GM21528 (cell line): ENCODE measurements at regions not wholly inside any gene's neighbourhood (a gene's known extent, or its start where the extent isn't known, plus 50 kb on each side); places are given as distances from the start of the nearest gene placed in this dataset.

Source experiments
- ATAC-seq: cut with Tn5 transposase; IDR thresholded peaks from one replicate; pipeline ENCODE4 v1.9.1; 2021; ENCODE audit warnings: mild to moderate bottlenecking, moderate library complexity; ENCODE audit not compliant: unreplicated experiment, low FRiP score

DNA sequence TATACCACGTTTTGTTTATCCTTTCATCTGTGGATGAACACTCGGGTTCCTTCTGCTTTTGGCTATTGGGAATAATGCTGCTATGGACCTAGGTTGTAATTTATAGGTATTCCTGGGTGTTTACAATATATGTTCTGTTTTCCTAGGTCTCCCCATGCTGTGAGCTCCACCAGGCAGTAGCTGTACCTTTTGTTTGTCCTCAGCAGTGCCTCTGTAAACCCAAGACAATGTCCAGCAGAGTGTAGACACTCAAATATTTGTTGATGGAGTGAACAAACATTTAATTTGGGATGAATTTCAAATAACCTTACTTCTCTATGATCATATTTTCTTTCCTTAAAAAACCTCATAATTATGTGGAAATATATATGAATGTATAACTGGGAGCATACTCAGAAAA is 259.5 kb upstream of the BOD1L1 start:
- no peak for ATAC-seq

DNA sequence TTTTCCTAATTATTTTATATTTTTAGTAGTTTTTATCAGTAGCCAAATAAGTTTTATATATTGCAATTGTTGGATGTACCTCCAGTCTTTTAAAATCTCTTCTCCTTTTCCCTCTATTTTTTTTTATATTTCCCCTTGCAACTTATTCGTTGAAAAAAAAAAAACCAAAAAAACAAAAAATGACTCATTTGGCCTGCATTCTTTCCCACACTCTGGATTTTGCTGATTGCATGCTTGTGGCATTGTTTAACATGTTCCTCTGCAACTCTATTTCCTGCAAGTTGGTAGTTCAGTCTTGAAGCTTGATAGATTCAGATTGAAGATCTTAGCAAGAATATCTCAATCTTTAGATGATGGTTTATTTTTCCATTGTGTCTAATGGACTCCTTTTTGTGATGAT is 260.6 kb upstream of the BOD1L1 start:
- no peak for ATAC-seq

DNA sequence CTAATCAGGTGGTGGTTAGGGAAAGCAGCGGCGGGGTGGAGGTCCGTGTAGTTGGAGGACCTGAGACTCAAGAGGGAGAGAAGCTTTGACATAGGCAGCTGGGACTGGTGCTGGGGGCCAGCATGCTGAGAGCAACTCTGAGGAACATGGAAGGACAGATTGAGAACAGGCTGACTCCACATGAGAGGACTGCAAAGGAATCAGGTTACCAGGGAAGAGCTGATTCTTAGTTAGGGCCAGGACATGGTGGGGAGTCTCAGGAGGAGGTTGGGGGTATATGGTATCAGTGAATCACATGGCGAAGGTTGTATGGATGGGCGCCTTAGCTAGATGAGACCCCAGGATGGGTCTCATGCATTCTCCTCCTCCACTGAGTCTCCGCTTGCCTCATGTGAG is 264.0 kb upstream of the BOD1L1 start:
- no peak for ATAC-seq

DNA sequence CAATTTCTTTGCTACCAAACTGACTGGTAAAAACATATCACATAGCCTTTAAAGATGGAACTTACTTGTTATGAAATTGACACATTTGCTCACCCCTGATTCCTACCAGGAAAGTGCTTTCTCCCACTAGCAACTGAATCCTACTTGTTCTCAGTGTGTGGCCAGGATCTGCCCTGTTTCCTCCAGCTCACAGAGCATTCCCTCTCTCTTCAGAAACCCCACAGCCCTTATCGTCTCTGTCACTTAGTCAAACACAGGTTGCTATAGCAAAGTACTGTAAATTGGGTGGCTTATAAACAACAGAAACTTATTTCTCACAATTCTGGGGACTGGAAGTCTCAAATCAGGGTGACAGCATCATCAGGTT is 265.2 kb upstream of the BOD1L1 start:
- ATAC-seq, result no peak

DNA sequence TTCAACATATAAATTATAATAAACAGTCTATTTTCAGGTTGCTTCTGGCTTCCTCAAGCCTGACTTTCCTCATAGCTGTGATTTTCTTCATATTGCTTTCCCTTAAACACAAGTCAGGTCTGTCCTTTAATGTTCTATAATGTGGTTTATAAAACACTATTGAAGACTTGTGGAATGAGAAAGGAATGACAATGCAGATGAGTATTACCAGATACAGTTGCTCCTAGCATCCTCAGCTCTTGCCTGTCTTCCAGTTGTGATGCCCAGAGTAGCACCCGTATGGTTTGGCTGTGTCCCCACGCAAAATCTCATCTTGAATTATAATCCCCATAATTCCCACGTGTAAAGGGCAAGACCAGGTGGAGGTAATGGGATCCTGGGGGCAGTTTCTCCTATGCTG is 265.7 kb upstream of the BOD1L1 start:
- no peak for ATAC-seq

DNA sequence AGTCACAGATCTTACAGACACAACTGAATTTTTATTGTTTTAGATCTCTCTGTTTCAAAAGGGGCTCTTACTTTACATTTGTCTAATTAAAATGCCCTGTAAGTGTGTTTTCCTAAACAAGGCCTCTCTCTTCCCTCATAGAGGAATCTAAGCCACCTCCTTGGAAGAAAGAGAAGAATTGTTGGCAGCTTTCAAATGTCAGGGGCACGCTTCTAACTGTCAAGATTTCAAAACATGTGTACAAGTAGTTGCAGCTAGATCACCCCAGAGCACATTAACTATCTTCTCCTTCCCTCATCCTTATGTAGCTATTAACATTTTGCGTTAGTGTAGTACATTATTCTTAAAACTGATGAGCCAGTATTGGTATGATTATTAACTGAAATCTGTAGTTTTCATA is 266.5 kb upstream of the BOD1L1 start:
- no peak for ATAC-seq

DNA sequence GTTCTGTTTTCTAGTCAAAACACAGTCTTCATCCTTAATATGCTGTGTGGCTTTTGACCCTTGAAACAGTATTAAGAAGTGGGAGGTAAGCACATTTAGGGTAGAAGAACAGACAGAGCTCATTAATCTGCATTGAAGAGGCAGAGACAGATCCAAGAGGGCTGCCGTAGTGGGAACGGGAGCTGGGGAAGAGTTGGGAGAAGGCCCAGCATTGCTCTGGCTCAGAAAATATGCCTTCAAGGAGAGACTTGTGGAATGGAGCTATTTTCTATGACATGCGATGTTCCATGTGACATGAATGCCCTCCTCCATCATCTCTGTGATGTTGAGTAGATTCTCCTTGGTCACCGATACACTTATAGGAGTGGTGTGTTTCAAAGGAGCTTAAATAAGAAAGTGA is 273.3 kb upstream of the BOD1L1 start:
- no peak for ATAC-seq

DNA sequence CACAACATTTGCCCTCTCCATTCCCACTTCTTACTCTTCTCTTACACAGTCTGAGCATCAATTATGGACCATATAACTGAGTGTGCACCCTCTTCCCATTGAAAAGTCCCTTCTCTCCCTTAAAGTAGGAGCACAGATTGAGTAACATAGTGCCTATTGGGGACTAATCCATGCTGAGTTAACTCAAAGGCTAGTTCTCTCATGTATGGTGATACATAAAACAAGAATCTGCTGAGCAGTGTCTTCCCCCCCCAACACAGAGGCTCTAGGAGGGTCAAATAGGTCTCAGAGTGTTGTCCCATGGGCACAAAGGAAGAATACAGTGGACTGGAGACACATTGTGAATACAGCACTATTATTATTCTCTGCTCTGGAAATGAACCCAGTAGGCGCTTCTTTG is 274.6 kb upstream of the BOD1L1 start:
- ATAC-seq, result no peak

DNA sequence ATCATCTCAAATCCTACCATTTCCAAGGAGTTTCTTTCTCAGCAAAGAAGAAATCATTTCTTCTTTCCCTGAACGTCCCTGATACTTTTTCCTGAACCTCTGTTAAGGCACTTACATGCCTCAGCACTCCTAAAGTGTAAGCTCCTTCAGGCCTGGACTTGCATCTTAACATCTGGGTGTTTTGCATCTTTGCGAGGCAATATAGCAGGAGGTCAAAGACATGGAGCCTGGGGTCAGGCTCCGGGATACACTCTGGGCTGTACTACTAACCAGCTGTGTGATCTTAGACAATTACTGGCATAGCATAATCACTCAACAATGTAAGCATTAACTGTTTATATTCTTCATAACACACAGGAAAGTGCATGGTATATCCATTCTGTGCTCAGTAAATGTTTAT is 275.5 kb upstream of the BOD1L1 start:
- no peak for ATAC-seq

DNA sequence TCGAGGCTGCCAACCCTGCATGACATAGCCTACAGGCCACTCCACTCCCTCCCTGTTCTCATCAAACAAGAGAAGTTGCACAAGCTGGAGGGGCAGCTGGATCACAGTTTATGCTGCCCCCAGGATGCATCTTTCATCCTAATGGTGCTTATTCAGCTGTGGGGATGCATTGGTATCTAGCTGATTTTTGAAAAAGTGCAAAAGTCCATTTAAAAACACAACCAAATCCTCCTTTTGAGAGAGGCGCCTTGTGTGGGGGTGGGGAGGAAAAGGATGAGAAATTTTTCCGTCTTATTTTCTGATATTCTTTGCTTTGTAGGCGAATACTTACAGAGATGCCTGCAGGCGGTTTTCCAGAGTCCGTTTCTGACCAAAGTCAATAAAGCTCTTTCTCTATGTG is 276.4 kb upstream of the BOD1L1 start:
- ATAC-seq, result no peak

DNA sequence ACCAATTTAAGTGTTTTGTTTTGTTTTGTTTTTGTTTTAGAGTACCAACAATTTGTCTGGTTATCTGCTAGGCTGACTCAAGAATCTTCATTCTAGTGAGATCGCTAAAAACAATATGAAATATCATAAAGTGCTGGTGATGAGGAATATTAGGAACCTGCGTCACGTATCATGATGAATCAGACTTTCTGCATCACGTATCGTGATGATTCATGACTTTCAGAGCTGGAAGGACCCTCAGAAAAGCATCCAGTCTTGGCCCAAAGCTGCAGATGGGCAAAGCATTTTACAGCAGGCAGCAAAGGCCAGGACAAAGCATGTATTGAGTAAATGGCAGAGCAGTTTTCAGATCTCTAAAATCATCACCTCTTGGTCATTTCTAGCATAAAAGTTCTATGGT is 278.0 kb upstream of the BOD1L1 start:
- no peak for ATAC-seq

DNA sequence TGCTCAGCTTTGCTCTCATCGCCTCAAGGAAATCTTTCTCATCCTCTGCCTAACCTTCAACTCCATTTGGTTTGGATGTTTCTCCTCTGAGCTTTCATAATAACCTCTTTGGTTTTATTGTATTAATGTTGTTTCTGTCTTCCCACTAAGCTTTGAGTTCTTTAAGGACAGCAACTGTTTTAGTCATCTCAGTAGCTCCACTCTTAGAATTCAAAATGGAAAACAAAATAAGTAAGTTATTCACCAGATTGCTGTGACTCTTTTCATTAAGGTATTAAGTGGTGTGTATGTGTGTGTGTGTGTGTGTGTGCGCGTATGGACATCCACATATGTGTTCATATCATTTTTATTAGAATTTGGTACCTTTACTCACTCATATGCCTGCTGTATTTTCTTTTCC is 279.2 kb upstream of the BOD1L1 start:
- ATAC-seq, result no peak

DNA sequence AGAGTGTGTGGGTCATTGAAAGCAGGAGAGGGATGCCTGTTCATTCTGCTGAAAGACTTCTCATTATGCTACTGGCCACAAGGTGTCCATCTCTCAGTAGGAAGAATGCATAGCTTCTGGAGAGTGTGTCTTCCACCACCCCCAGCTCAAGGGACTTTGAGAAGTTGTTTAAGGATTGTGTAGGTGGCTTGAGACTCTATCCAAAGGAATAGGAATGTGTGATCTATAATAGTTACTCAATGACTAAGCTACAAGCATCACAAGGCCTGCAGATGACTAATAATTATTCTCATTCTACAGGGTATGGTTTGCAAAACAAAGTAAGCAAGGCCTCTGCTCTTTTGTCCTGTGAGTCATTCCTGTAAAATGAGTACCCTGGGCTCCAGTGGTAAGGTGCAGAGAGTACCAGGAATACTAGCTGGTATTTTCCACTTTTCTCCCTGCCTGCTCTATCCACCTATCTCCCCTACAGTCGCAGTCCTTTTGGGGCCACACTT is 279.8 kb upstream of the BOD1L1 start:
- no peak for ATAC-seq

DNA sequence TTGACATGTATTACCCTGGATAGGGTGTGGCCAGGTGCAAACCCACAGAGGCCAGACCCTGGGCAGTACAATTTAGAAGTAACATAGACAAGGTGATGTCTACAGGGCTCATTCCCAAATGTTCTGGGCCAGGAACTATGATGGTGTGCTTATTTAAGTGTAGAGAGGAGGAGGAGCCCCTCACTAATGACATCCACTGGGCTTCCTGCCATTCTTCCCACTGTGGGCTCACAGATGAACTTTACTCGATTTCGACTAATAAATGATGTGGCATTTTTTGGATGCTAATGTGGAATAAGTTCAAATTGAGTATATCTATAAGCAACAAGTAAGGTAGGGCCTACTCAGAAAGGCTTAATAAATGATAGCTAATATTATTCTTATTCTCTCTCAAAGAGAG is 280.9 kb upstream of the BOD1L1 start:
- ATAC-seq, result no peak

DNA sequence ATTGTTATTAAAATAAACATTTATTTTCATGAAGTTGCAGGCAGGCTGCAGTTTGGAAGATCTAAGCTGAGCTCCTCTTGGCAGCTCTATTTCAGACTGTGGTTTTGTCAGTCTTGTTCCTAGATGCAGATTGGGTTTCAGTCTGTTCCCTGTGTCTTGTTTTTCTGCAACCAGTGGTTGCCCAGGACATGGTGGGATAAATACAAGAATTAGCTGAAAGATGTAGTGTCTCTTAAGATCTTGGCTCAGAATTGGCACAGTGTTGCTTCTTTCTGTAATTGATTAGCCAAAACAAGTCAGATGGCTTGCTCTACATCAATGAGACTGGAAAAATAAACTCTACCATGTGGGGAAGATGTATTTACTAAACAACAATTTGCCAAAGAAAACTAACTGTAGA is 283.0 kb upstream of the BOD1L1 start:
- no peak for ATAC-seq

DNA sequence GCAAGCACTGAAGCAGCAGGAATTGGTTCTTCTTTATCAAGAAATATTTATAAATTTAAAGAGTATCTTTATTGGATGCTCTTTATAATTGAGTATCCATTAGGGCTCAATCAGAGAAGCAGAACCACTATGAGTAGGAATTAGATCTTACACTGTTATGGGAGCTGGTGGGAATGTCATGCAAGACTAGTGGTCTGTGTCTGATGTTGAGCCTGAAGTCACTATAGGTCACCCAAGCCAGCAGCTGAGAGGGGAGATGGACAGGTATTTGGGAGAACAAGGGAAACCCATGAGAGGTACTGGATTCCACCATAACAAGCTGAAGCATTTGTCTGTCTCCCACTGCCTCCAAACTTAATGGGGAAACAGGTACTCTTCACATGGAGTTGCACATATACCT is 283.7 kb upstream of the BOD1L1 start:
- no peak for ATAC-seq

DNA sequence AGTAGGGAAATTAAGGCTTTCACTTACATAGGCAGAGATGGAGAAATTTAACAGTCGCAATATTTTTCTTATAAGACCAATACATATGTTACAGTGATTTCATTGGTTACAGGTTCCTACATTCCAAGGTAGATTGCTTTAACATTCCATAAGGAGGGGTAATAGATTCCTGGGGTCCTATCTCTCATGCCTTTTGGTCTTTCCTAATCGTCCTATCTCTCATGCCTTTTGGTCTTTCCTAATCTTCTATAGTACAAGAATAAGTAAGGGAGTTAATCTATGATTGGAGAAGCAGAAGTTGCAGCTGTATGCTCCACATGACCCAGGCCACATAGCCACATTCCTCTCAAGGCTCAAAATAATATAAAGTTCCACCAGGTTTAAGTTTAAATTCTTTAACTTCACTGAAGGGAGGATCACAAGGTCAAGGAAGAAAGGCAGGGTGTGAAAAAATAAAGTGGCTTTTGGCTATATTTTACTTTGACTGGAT is 285.0 kb upstream of the BOD1L1 start:
- ATAC-seq, result no peak

DNA sequence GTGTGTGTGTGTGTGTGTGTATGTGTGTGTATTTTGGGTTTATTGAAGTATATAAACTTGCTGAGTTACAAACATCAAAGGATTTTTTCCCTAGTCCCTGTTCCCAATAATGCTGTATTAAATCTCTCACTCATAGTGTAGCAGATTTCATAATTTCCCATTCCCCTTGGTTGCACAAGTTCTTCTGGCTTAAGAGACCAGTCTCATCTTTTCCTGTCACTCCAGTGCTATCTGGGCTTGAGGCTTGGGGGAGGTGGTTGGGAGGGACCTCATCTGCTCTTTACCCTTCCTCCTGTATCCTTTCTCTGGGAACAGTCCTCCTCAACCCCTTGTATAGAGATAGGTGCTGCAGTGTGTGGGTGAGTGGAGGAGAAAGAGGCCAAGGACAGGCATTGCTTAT is 285.4 kb upstream of the BOD1L1 start:
- no peak for ATAC-seq

DNA sequence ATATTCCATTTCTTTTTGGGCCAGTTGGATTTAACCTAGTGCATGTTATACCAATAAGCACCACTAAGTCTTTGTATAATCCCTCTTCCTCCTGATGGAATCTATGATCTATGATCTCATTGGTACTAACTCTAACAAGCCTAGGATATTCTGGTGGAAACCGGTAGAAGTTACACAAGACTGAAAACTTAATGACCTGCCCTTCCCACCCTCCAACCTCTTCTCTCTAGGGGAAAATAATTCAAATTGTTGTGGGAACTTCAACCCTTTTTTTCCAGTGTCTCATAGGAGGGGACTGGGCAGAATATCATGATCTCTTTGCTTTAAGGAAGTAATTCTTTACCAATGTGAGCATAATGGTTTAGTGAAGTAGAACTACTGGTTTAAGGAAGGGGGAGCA is 289.5 kb upstream of the BOD1L1 start:
- ATAC-seq, result no peak

DNA sequence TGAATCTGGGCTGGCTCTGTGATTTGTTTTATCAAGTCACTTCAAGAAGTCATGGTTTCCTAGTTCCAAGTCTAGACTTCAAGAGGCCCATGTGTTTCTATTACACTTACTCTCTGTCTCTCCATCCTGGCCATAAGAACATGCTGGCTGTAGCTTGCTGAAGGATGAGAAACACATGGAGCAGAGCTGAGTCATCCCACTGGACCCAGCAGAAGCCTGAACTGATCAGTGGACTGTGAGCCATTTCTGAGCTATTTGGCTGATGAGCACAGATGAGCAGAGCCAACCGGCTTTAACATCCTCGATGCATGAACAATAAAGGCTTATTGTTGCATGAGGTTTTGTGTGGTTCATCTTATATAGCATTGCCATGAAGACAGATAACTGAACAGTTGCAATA is 290.6 kb upstream of the BOD1L1 start:
- no peak for ATAC-seq

DNA sequence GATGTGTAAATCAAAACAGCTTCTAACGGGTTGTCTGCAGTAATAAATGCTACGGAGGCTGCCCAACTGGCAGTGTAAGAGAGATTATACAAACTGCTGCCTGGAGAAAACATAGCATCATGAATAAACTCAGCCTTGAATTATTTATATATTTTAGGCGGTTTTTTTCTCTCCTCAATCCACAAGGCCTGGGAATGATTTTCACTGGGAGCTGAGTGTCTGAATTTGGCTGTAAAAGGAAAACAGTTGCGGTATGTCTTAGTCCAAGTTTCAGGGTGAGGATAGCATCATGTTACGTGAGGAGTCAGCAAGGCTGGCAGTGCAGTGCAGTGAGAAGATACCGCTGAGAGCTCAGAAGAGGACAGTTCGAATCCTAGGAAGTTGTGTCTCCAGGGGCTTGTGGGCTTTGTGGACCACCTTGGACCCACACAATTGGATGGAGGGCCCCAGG is 291.5 kb upstream of the BOD1L1 start:
- ATAC-seq, result no peak

DNA sequence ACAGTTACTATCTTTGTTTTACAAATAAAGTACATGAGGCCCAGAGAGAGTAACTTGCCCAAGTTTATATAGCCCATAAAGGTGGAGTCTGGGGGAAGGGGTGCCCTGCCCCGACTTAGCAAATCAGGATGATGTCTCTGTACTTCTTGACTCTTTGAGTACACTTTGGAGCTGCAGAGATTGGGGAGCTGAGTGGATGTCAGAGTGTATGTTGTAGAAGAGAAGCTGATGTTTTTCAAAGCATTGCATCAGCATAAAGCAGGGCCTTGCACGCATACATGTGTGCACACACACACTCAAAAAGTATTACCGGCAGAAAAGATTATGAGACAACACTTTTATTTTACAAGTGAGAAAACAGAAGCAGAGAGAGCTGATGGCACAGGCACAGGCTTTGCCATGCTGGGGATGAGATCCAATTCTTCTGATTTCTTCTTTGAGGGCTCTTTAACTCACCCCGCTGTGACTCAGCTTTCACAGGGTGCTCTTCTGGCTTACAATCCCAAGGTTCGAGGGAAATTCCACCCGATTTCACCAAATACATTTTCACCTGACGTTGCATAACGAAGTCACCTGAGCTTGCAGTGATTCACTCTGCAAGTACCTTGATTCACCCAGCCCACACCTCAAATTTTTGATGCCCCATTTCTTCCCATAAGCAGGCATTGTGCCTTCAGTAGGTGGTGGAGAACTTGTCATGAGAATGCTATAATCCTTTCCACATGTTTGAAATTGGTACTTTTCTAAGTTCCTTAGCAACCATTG is 292.8 kb upstream of the BOD1L1 start:
- ATAC-seq, result no peak

DNA sequence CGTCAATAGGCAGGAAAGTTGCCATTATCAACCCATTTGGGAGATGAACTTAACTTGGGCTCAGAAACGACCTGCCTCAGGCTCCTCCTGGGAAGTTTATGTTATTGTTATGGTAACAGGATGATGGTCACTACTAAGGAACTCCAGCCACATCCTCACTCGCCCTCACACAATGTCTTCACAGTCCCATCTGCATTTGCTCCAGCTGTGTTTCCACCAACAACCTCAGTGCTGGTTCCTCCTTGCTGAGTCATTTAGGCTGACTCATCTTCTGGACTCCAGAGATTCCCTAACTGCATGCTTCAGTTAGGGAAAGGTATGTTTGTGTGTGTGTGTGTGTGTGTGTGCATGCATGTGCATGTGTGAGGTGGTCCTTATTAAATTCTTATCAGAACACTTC is 293.4 kb upstream of the BOD1L1 start:
- ATAC-seq, result no peak
